ENCODE measurements at regions not wholly inside any gene's neighbourhood (a gene's known extent, or its start where the extent isn't known, plus 50 kb on each side); places are given as distances from the start of the nearest gene placed in this dataset.

DNA sequence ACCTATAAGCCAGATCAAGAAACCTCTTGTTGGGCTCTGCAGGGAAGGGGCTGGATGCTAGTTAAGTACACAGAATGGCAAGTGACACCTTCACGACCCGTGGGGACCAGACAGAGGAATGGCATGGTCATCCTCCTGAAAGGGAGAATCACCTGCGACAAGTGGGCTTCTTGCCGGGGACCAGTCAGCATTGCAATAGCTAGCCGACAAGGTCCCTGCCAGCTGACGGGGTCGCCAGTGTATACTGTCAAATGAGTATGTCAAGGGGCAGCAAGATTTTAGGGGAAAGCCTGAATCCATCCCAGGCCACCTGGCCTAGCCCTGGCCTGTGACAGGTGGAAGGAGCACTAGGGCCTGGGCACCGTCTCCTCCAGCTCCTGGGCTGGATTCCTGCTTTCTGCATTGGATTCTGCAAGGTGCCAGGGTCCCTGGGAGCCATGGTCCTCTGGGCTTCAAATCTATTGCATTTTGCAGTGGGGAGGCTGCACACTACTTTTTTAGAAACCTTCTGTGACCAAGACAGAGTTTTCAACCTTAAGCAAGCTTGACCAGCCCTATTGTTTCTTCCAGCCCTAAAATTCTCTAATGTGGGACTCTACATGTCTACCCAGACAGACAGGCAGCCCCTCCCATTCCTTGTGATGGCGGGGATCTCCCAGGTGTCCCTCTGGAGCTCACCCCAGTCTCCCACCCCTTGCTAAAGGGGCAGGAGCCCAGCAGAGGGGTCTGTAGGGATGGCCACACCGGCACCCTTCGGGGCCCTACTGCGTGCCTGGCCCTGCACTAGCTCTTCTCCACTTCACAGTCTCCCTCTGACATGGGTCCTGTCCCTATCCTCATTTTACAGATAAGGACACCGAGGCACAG lies 178.5 kb downstream of the GLI2 start:
- H3K4me1 ChIP-seq = peaks cover 29 to 61% (median 48%) of the 10 kb centered on the region in 4 donors
- WGBS, 5 donors = 86 to 90% (median 88%) methylated on average over 7 to 13 of the region's 13 CpGs
- peak overlapping the region in 2 of 5 donors; percentile 21 to 58 for H3K27ac ChIP-seq
- intact Hi-C loops (cut with DNase I; ENCODE audit: low total_unique reads) = no loop called here
- no peaks in the 10 kb centered on the region for H3K9me3 ChIP-seq
- H3K27me3 ChIP-seq = no peaks in the 10 kb centered on the region
- H3K36me3 ChIP-seq = no peaks in the 10 kb centered on the region
- DNase-seq = no peak
- H3K4me3 ChIP-seq = no peak overlapping the region
- TF ChIP-seq POLR2A (IDR thresholded peaks at IDR 0.05) (no peak), EP300 (IDR thresholded peaks at IDR 0.05) (no peak), POLR2AphosphoS5 (IDR thresholded peaks at IDR 0.05) (no peak)
- TF ChIP-seq, protein P1, sequence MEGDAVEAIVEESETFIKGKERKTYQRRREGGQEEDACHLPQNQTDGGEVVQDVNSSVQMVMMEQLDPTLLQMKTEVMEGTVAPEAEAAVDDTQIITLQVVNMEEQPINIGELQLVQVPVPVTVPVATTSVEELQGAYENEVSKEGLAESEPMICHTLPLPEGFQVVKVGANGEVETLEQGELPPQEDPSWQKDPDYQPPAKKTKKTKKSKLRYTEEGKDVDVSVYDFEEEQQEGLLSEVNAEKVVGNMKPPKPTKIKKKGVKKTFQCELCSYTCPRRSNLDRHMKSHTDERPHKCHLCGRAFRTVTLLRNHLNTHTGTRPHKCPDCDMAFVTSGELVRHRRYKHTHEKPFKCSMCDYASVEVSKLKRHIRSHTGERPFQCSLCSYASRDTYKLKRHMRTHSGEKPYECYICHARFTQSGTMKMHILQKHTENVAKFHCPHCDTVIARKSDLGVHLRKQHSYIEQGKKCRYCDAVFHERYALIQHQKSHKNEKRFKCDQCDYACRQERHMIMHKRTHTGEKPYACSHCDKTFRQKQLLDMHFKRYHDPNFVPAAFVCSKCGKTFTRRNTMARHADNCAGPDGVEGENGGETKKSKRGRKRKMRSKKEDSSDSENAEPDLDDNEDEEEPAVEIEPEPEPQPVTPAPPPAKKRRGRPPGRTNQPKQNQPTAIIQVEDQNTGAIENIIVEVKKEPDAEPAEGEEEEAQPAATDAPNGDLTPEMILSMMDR (IDR thresholded peaks at IDR 0.05) = no peak

DNA sequence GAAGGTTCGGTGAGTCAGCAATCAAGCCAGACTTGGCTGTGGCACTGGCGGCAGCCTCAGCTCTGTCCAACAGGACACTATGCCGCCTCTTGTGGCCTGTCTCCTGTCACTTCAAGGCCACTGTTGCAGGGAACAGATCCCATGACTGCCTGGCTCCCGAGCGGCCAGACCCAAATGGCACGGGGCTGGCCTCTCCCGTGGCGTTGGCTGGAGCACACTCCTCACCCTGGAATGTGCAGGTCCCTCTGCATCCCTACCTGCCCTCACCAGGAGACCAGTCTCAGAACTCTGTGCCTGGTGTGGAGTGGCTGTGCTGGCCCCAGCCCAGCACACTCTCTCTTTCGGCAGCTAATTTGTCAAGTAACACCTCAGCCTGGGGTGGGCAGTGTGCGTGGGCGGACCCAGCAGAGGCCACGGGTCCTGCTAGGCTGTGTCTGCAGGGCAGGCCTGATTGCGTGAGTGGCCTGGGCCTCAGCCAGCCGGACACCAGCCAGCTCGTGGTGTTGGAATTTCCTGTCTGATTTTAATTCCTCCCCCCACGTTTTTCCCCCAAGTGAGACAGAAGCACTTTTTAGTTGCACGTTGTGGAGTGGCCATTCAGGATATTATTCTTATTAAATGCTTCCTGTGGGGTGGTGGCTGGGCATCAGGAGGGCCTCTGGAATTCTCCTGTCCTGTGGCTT lies 179.3 kb downstream of the GLI2 start:
- Histone ChIP-seq H3K9me3 (no peaks in the 10 kb centered on the region), H3K27ac (peak overlapping the region in 2 of 5 donors; percentile 21 to 58), H3K36me3 (no peaks in the 10 kb centered on the region), H3K4me3 (no peak overlapping the region), H3K4me1 (peaks cover 29 to 61% (median 48%) of the 10 kb centered on the region in 4 donors), H3K27me3 (no peaks in the 10 kb centered on the region)
- peak; percentile 48 to 77 for DNase-seq
- no peak for TF ChIP-seq EP300 (IDR thresholded peaks at IDR 0.05)
- peak in 2 of 3 donors; percentile 25 to 42 for TF ChIP-seq POLR2AphosphoS5 (IDR thresholded peaks at IDR 0.05)
- TF ChIP-seq POLR2A (IDR thresholded peaks at IDR 0.05) = no peak
- TF ChIP-seq, protein P1 (IDR thresholded peaks at IDR 0.05) = no peak
- intact Hi-C loops (cut with DNase I; ENCODE audit: low total_unique reads) = no loop called here
- 27 to 52% (median 36%) methylated on average over 9 to 17 of the region's 17 CpGs for WGBS, 5 donors

DNA sequence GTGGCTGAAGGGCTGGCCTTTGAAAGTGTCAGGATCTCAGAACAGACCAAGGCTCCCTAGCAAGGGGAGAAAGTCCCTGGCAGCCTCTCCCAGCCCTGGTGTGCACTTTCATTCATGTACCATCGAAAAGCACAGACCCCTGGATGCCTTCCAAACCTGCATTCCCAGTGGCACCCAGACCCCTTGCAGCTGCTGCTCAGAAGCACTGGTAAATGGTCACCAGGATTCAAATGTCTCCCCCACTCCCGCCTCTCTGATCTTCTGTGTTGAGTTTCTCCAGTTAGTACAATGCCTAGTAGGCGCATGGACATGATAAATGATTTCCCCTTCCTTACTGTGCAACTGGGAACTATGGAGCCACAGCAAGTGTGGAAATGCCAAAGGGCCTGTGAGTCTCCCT lies 180.0 kb downstream of the GLI2 start:
- H3K4me1 ChIP-seq = peaks cover 29 to 57% (median 47%) of the 10 kb centered on the region in 4 donors
- H3K9me3 ChIP-seq = no peaks in the 10 kb centered on the region
- DNase-seq = no peak
- no peaks in the 10 kb centered on the region for H3K36me3 ChIP-seq
- 70 to 78% (median 77%) methylated on average over 3 of the region's 3 CpGs for whole genome bisulfite sequencing, 5 donors
- peak overlapping the region in 1 of 5 donors; percentile 30 for H3K27ac ChIP-seq
- no peaks in the 10 kb centered on the region for H3K27me3 ChIP-seq
- intact Hi-C loops (cut with DNase I; ENCODE audit: low total_unique reads) = no loop called here
- H3K4me3 ChIP-seq = no peak overlapping the region
- TF ChIP-seq EP300 (IDR thresholded peaks at IDR 0.05) (no peak), POLR2A (IDR thresholded peaks at IDR 0.05) (no peak), POLR2AphosphoS5 (IDR thresholded peaks at IDR 0.05) (no peak)
- TF ChIP-seq, protein P1 (IDR thresholded peaks at IDR 0.05) = no peak

DNA sequence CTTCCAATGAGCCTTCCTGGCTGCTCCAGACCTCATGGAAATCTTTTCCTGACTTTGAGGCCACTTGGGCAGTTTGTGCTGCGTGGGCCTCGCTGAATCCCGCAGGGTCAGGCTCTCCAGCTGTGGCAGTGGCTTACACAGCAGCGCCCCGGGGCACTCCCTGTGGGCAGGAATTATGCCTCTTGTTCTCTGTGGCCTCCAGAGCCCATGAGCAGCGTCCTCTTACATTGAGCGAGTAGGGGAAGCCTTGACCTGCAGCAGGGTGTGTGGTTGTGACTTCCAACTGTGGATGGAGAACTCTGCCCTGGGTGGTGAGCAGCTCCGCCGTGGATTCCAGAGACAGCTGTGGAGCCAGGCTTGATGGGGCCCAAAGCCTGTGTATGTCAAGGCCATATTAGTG lies 180.8 kb downstream of the GLI2 start:
- no peaks in the 10 kb centered on the region for H3K36me3 ChIP-seq
- no peak overlapping the region for H3K27ac ChIP-seq
- no peak for DNase-seq
- H3K27me3 ChIP-seq = no peaks in the 10 kb centered on the region
- intact Hi-C loops (cut with DNase I; ENCODE audit: low total_unique reads) = no loop called here
- H3K9me3 ChIP-seq = no peaks in the 10 kb centered on the region
- H3K4me1 ChIP-seq = peaks cover 29 to 49% (median 45%) of the 10 kb centered on the region in 4 donors
- WGBS, 5 donors = 87 to 98% (median 94%) methylated on average over 9 of the region's 9 CpGs
- no peak for TF ChIP-seq POLR2AphosphoS5 (IDR thresholded peaks at IDR 0.05)
- H3K4me3 ChIP-seq = no peak overlapping the region

Data from stomach (tissue), 8 donors.